ENCODE measurements at regions not wholly inside any gene's neighbourhood (a gene's known extent, or its start where the extent isn't known, plus 50 kb on each side); places are given as distances from the start of the nearest gene placed in this dataset.

DNA sequence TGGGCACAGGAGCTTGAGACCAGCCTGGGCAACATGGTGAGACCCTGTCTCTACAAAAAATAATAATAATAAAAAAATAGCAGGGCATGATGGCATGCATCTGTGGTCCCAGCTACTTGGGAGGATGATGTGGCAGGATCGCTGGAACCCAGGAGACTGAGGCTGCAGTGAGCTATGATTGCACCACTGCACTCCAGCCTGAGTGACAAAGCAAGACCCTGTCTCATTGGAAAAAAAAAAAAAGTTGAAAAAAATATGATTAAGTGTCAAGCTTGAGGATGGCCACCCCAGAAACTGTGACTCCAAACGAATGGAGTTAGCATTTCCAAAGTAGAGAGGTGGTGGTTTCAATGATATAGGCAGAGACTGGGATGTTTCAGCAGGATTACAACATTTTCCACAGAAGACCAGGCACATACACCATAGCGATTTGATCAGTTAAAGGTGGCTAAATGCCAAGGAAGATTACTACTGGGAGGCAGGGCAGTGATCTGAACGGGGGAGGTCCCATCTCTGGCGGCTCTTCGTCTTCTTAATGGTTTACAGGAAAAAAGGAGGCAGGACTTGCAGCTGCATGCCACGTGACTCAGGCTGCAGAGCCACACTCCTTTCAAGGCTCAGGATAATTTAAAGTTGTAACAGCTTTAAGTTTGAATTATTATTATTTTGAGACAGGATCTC lies 250.6 kb upstream of the GALNT17 start:
- Histone ChIP-seq H3K36me3 (no peaks in the 10 kb centered on the region), H3K4me1 (no peaks in the 10 kb centered on the region), H3K4me3 (no peak overlapping the region), H3K27ac (no peak overlapping the region), H3K9me3 (peaks cover 0 to 5% (median 0%) of the 10 kb centered on the region in 4 donors), H3K27me3 (no peaks in the 10 kb centered on the region)
- peak in 1 of 2 donors; percentile 34 for ATAC-seq (ENCODE audit: low FRiP score in 2 of 2)
- 50 to 64% methylated on average over 7 of the region's 7 CpGs for WGBS, 2 donors
- no peak for TF ChIP-seq POLR2A (IDR thresholded peaks at IDR 0.05)
- TF ChIP-seq, protein P1, sequence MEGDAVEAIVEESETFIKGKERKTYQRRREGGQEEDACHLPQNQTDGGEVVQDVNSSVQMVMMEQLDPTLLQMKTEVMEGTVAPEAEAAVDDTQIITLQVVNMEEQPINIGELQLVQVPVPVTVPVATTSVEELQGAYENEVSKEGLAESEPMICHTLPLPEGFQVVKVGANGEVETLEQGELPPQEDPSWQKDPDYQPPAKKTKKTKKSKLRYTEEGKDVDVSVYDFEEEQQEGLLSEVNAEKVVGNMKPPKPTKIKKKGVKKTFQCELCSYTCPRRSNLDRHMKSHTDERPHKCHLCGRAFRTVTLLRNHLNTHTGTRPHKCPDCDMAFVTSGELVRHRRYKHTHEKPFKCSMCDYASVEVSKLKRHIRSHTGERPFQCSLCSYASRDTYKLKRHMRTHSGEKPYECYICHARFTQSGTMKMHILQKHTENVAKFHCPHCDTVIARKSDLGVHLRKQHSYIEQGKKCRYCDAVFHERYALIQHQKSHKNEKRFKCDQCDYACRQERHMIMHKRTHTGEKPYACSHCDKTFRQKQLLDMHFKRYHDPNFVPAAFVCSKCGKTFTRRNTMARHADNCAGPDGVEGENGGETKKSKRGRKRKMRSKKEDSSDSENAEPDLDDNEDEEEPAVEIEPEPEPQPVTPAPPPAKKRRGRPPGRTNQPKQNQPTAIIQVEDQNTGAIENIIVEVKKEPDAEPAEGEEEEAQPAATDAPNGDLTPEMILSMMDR (IDR thresholded peaks at IDR 0.05): no peak
- TF ChIP-seq EP300 (IDR thresholded peaks at IDR 0.05): no peak
- no peak for TF ChIP-seq POLR2AphosphoS5 (IDR thresholded peaks at IDR 0.05)
- DNase-seq: no peak

DNA sequence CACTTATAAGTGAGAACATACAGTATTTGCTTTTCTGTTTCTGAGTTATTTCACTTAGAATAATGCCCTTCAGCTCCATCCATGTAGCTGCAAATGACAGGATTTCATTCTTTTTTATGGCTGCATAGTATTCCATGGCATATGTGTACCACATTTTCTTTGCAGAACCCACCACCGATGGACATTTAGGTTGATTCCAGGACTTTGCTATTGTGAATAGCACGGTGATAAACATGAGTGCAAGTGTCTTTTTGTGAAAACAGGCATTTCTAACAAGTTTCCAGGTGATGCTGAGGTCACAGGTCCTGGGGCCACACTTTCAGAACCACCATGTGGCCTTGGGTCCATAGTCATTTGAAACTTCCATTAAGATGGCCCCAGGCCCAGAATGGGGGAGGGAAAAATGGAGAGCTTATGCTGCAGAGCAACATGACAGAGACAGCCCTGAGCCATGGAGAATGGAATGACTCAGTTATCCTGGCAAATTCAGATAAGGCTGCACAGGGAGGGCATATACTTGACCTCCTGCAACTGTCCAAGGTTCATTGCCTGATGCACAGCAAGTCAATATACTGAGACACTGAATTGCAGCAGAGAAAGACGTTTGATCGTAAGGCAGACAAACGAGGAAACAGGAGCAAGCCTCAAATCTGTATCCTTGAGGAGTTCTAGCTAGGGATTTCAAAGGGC lies 248.0 kb upstream of the GALNT17 start:
- Histone ChIP-seq H3K4me1 (no peaks in the 10 kb centered on the region), H3K36me3 (no peaks in the 10 kb centered on the region), H3K27ac (no peak overlapping the region), H3K4me3 (no peak overlapping the region), H3K9me3 (peaks cover 0 to 5% (median 0%) of the 10 kb centered on the region in 4 donors), H3K27me3 (no peaks in the 10 kb centered on the region)
- no peak for DNase-seq
- 66 to 75% methylated on average over 5 of the region's 5 CpGs for WGBS, 2 donors
- TF ChIP-seq EP300 (IDR thresholded peaks at IDR 0.05): no peak
- no peak for TF ChIP-seq POLR2A (IDR thresholded peaks at IDR 0.05)
- TF ChIP-seq, protein P1 (IDR thresholded peaks at IDR 0.05): no peak
- no peak for TF ChIP-seq POLR2AphosphoS5 (IDR thresholded peaks at IDR 0.05)
- no peak for ATAC-seq (ENCODE audit: low FRiP score in 2 of 2)

DNA sequence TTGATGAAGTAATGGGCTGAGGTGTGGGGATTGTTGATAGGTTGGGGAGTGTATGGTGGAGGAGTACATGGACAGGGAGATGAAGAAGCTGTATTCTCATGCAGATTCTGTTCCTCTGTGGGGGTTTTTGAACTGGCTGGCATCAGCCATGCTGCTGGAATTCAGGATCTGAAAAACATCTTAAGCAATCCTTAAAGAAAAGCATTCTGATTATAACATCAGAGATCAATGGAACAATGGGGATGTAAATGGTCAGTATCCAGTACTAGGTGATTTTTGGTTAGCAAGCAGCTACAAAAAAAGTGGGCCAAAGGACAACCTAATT lies 247.5 kb upstream of the GALNT17 start:
- DNase-seq: no peak
- Histone ChIP-seq H3K27ac (no peak overlapping the region), H3K4me1 (no peaks in the 10 kb centered on the region), H3K9me3 (peaks cover 0 to 5% (median 0%) of the 10 kb centered on the region in 4 donors), H3K27me3 (no peaks in the 10 kb centered on the region), H3K4me3 (no peak overlapping the region), H3K36me3 (no peaks in the 10 kb centered on the region)
- TF ChIP-seq EP300 (IDR thresholded peaks at IDR 0.05) (no peak), POLR2A (IDR thresholded peaks at IDR 0.05) (no peak), POLR2AphosphoS5 (IDR thresholded peaks at IDR 0.05) (no peak)
- TF ChIP-seq, protein P1 (IDR thresholded peaks at IDR 0.05): no peak
- ATAC-seq (ENCODE audit: low FRiP score in 2 of 2): no peak

DNA sequence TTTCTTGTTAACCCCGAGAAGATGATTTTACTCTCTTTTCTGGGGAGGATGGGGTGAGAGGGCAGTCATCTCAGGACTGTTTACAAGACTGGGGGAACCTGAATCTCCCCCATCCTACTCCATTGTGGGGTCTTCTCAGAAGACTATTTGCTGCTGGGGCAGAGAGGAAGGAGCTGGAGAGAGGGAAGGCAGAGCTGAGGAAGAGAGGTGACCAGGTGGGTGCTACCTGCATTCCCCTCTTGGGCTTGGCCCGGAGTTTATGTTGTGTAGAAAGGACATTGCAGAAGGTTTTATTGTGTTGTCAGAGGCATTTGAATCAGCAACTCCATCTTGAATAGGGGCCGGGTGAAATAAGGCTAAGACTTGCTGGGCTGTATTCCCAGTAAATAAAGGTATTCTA lies 247.1 kb upstream of the GALNT17 start:
- Histone ChIP-seq H3K4me3 (no peak overlapping the region), H3K4me1 (no peaks in the 10 kb centered on the region), H3K27ac (no peak overlapping the region), H3K9me3 (peaks cover 0 to 5% (median 0%) of the 10 kb centered on the region in 4 donors), H3K36me3 (no peaks in the 10 kb centered on the region), H3K27me3 (no peaks in the 10 kb centered on the region)
- 80 to 84% methylated on average over 3 of the region's 3 CpGs for WGBS, 2 donors
- DNase-seq (no peak), ATAC-seq (ENCODE audit: low FRiP score in 2 of 2) (no peak)
- TF ChIP-seq EP300 (IDR thresholded peaks at IDR 0.05) (no peak), POLR2AphosphoS5 (IDR thresholded peaks at IDR 0.05) (no peak), POLR2A (IDR thresholded peaks at IDR 0.05) (no peak)
- TF ChIP-seq, protein P1 (IDR thresholded peaks at IDR 0.05): no peak

DNA sequence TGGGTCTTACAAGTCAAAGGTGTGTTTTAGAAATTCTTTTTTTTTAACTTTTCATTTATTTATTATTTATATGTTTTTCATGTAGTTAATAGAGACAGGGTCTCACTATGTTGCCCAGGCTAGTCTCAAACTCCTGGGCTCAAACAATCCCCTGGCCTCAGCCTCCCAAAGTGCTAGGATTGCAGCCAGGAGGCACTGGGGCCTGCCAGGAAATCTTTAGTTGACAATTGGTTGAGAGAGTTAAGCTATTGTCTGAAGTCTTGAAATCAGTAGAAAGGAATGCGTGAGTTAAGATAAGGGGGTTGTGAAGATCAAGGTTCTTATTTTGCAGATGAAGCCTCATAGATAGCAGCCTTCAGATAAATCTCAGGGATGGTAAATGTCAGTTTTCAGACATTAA lies 245.4 kb upstream of the GALNT17 start:
- Histone ChIP-seq H3K4me1 (no peaks in the 10 kb centered on the region), H3K9me3 (peaks cover 0 to 10% (median 8%) of the 10 kb centered on the region in 4 donors), H3K27ac (no peak overlapping the region), H3K4me3 (no peak overlapping the region), H3K27me3 (no peaks in the 10 kb centered on the region), H3K36me3 (no peaks in the 10 kb centered on the region)
- ATAC-seq (ENCODE audit: low FRiP score in 2 of 2) (no peak), DNase-seq (no peak)
- WGBS, 2 donors: 45 to 50% methylated on average over 1 of the region's 1 CpG
- TF ChIP-seq POLR2AphosphoS5 (IDR thresholded peaks at IDR 0.05) (no peak), EP300 (IDR thresholded peaks at IDR 0.05) (no peak), POLR2A (IDR thresholded peaks at IDR 0.05) (no peak)
- TF ChIP-seq, protein P1 (IDR thresholded peaks at IDR 0.05): no peak

All from upper lobe of left lung (tissue), 6 donors.